Left ventricle myocardium inferior (tissue), 1 donor: ENCODE measurements at regions not wholly inside any gene's neighbourhood (a gene's known extent, or its start where the extent isn't known, plus 50 kb on each side); places are given as distances from the start of the nearest gene placed in this dataset.

Experiments
- DNase-seq: peaks from one replicate; pipeline ENCODE4 v3.0.0-alpha.2; 2020
- H3K27ac ChIP-seq: fragments of 200-600 bp; replicated peaks from 2 replicates; pipeline ENCODE4 v1.8.0; 2021
- H3K27me3 ChIP-seq: fragments of 200-600 bp; 2 replicates; pipeline ENCODE4 v1.8.0; 2021; ENCODE audit warnings: low read depth
- H3K36me3 ChIP-seq: fragments of 200-600 bp; 2 replicates; pipeline ENCODE4 v1.8.0; 2021
- H3K4me1 ChIP-seq: fragments of 200-600 bp; 2 replicates; pipeline ENCODE4 v1.8.0; 2021
- H3K4me3 ChIP-seq: fragments of 200-600 bp; 2 replicates; pipeline ENCODE4 v1.8.0; 2021; ENCODE audit warnings: mild to moderate bottlenecking, moderate library complexity
- H3K9me3 ChIP-seq: fragments of 200-600 bp; replicated peaks from 2 replicates; pipeline ENCODE4 v1.8.0; 2021
- CTCF ChIP-seq: fragments of 200-600 bp; IDR thresholded peaks from 2 replicates; pipeline ENCODE4 v1.8.0; 2021; ENCODE audit warnings: antibody characterized with exemption, mild to moderate bottlenecking, borderline replicate concordance
- intact Hi-C: fragments of 100-400 bp; cut with micrococcal nuclease; formaldehyde crosslinking; loops from one replicate; pipeline ENCODE4 v1.11.0; 2022
- donor health status: DM: no; HTN: yes; CAD: no; lungs with severe emphysema.

- DNase-seq = no peak
- Histone ChIP-seq H3K4me3 (no peak overlapping the region), H3K9me3 (no peaks in the 10 kb centered on the region), H3K27ac (no peak overlapping the region), H3K4me1 (peaks cover 28% of the 10 kb centered on the region), H3K36me3 (no peaks in the 10 kb centered on the region), H3K27me3 (no peaks in the 10 kb centered on the region)
- no peak for TF ChIP-seq CTCF
- intact Hi-C loops = no loop called here
Observed at GRCh38 chr6:170096803-170097504, 193.9 kb downstream of the DLL1 start.

GRCh38 chr6:170096191-170096802 is 194.6 kb downstream of the DLL1 start:
- Histone ChIP-seq H3K27ac (no peak overlapping the region), H3K36me3 (no peaks in the 10 kb centered on the region), H3K9me3 (no peaks in the 10 kb centered on the region), H3K27me3 (no peaks in the 10 kb centered on the region), H3K4me1 (peaks cover 28% of the 10 kb centered on the region), H3K4me3 (no peak overlapping the region)
- TF ChIP-seq CTCF = no peak
- intact Hi-C loops = no loop called here
- no peak for DNase-seq

GRCh38 chr6:170095273-170095981 is 195.5 kb downstream of the DLL1 start:
- no peak overlapping the region for H3K4me3 ChIP-seq
- DNase-seq = no peak
- peaks cover 28% of the 10 kb centered on the region for H3K4me1 ChIP-seq
- no peaks in the 10 kb centered on the region for H3K27me3 ChIP-seq
- H3K36me3 ChIP-seq = no peaks in the 10 kb centered on the region
- no peak for TF ChIP-seq CTCF
- H3K27ac ChIP-seq = no peak overlapping the region
- H3K9me3 ChIP-seq = no peaks in the 10 kb centered on the region
- intact Hi-C loops = no loop called here

- no peak overlapping the region for H3K4me3 ChIP-seq
- peaks cover 30% of the 10 kb centered on the region for H3K4me1 ChIP-seq
- intact Hi-C loops = no loop called here
- H3K27me3 ChIP-seq = no peaks in the 10 kb centered on the region
- H3K36me3 ChIP-seq = no peaks in the 10 kb centered on the region
- no peak for TF ChIP-seq CTCF
- no peak overlapping the region for H3K27ac ChIP-seq
- DNase-seq = no peak
- no peaks in the 10 kb centered on the region for H3K9me3 ChIP-seq
Observed at GRCh38 chr6:170094686-170095272, 196.1 kb downstream of the DLL1 start.

DNA sequence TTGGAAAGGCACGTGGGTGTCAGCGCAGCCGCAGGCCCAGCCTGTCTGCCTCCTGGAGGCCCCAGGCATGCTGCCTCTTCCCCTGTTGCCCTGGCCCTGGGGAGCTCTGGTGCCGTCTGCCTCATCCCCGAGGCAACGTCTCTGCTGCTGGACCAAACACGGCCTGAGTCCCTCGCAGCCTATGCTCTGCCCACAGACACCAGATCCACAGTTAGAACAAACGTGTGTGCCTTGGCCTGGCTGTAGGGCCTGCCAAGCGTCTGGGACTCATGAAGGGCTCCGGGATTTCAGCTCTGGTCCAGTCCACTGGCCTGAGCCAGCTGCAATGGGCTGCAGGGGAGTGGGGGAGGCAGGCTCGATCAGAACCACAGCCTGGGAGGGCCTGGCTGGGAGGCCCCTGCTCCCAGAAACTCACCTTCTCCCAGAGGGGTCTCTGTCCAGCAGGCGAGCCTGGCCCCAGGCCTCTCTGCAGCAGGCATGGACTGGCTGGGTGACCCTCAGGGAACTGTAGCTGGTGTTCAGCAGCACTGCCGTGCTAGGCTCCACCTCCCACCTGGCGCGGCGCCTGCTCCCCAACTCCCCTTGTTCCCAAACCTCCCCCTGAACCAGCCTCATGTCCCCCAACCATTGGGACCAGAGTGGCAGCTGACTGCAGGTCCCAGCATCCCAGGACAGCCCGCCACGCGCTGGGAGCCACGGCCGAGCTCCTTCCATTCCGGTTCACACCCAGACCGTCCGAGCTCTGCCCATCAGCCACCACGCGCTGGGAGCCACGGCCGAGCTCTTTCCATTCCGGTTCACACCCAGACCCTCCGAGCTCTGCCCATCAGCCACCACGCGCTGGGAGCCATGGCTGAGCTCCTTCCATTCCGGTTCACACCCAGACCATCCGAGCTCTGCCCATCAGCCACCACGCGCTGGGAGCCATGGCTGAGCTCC is 197.0 kb downstream of the DLL1 start:
- no peak overlapping the region for H3K27ac ChIP-seq
- intact Hi-C loops = no loop called here
- H3K4me1 ChIP-seq = peaks cover 39% of the 10 kb centered on the region
- no peak overlapping the region for H3K4me3 ChIP-seq
- no peaks in the 10 kb centered on the region for H3K36me3 ChIP-seq
- TF ChIP-seq CTCF = no peak
- DNase-seq = no peak
- H3K9me3 ChIP-seq = no peaks in the 10 kb centered on the region
- H3K27me3 ChIP-seq = no peaks in the 10 kb centered on the region
